ENCODE measurements at regions not wholly inside any gene's neighbourhood (a gene's known extent, or its start where the extent isn't known, plus 50 kb on each side); places are given as distances from the start of the nearest gene placed in this dataset.
A peak's percentile ranks its signal among the peaks of the same experiment; 100 is the strongest.

DNA sequence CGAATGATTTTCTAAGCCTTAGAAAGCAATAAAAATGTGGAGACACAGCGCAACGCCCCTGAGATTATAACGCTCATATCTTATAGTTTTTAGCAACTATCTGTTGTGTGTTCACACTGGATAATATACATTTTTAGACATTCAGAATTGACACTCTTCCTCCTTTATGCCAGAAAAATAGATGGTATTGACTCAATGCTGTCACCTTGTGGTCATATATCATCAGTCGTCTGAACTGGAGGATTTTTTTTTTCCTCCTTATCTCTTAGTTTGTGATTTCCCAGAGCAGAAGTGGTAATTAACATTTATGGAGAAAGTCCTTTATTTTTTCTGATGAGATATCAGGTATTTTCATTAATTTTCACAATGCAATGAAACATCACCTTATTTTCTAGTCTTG is 759.6 kb downstream of the RAB28 start:
- dilution Hi-C loops (cut with MboI; ENCODE audit: extremely low pct_ligation_motif_present, low sequenced_read_pairs), result no loop called here
- TF ChIP-seq, protein P1, sequence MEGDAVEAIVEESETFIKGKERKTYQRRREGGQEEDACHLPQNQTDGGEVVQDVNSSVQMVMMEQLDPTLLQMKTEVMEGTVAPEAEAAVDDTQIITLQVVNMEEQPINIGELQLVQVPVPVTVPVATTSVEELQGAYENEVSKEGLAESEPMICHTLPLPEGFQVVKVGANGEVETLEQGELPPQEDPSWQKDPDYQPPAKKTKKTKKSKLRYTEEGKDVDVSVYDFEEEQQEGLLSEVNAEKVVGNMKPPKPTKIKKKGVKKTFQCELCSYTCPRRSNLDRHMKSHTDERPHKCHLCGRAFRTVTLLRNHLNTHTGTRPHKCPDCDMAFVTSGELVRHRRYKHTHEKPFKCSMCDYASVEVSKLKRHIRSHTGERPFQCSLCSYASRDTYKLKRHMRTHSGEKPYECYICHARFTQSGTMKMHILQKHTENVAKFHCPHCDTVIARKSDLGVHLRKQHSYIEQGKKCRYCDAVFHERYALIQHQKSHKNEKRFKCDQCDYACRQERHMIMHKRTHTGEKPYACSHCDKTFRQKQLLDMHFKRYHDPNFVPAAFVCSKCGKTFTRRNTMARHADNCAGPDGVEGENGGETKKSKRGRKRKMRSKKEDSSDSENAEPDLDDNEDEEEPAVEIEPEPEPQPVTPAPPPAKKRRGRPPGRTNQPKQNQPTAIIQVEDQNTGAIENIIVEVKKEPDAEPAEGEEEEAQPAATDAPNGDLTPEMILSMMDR (optimal IDR thresholded peaks at IDR 0.05 in 1 of 3, IDR thresholded peaks at IDR 0.05 in 1 of 3, conservative IDR thresholded peaks at IDR 0.05 in 1 of 3; ENCODE audit: extremely low read depth in 1 of 3, insufficient read depth in 2 of 3, low read length in 3 of 3), result peak in 2 of 3 experiments; percentile 37 to 42
- TF ChIP-seq EZH2 (IDR thresholded peaks at IDR 0.05; ENCODE audit: low read length), result no peak
- Histone ChIP-seq H3K4me2 (ENCODE audit: control insufficient read depth, extremely low read depth, insufficient read depth, low read depth, low read length) (no peak overlapping the region), H3K27ac (ENCODE audit: control insufficient read depth, insufficient read depth, low read length) (no peak overlapping the region), H3K79me2 (ENCODE audit: control insufficient read depth, insufficient read depth, low read length) (no peaks in the 10 kb centered on the region), H4K20me1 (ENCODE audit: control insufficient read depth, extremely low read depth, insufficient read depth, low read length) (no peaks in the 10 kb centered on the region), H3K4me3 (ENCODE audit: control insufficient read depth in 2 of 3, extremely low read depth in 1 of 3, insufficient read depth in 2 of 3, low read depth in 1 of 3, low read length in 3 of 3) (no peak overlapping the region), H3K4me1 (ENCODE audit: control insufficient read depth, extremely low read depth, insufficient read depth, low read length) (no peaks in the 10 kb centered on the region), H3K36me3 (ENCODE audit: control insufficient read depth in 2 of 2, extremely low read depth in 1 of 2, insufficient read depth in 2 of 2, low read length in 2 of 2) (no peaks in the 10 kb centered on the region), H3K9ac (ENCODE audit: control insufficient read depth, extremely low read depth, insufficient read depth, low read length) (no peak overlapping the region), H2AFZ (ENCODE audit: control insufficient read depth, low read length) (no peak overlapping the region), H3K9me3 (ENCODE audit: control insufficient read depth, low read depth, low read length) (no peaks in the 10 kb centered on the region), H3K9me1 (ENCODE audit: control insufficient read depth, extremely low read depth, insufficient read depth, low read length) (no peaks in the 10 kb centered on the region), H3K27me3 (ENCODE audit: control insufficient read depth, extremely low read depth, insufficient read depth, low read length) (no peaks in the 10 kb centered on the region)
- no peak for FAIRE-seq
- no peak for DNase-seq (ENCODE audit: low read depth, low spot score)

DNA sequence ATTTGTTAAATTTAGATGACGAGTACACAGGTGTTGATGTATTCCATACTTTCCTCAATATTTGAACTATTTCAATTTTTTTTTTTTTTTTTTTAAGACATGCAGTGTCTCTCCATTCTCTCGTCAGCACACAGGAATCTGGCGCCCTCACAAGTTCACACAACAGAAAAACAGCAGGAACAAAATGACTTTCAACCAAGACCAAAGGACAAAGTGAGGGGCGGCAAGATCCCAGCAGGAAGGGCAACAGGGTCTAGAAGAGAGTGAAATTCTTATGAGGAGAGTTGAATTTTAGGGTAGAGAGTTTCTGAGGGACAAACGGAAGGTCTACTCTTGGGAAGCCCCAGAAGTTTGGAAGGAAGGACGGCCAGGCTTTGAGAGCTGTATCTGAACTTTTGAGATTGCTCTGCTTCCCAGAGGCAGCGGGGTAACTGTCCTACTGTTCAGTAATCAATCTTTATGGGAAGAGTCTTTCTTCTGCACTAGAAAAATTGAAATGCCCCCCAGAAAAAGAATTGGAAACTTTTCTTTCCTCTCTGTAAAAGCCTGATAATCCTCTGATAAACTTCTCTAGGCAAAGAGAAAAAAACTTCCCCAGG is 760.2 kb downstream of the RAB28 start:
- Histone ChIP-seq H3K4me2 (ENCODE audit: control insufficient read depth, extremely low read depth, insufficient read depth, low read depth, low read length) (no peak overlapping the region), H3K4me1 (ENCODE audit: control insufficient read depth, extremely low read depth, insufficient read depth, low read length) (no peaks in the 10 kb centered on the region), H3K9ac (ENCODE audit: control insufficient read depth, extremely low read depth, insufficient read depth, low read length) (no peak overlapping the region), H3K9me3 (ENCODE audit: control insufficient read depth, low read depth, low read length) (no peaks in the 10 kb centered on the region), H3K27me3 (ENCODE audit: control insufficient read depth, extremely low read depth, insufficient read depth, low read length) (no peaks in the 10 kb centered on the region), H3K4me3 (ENCODE audit: control insufficient read depth in 2 of 3, extremely low read depth in 1 of 3, insufficient read depth in 2 of 3, low read depth in 1 of 3, low read length in 3 of 3) (no peak overlapping the region), H2AFZ (ENCODE audit: control insufficient read depth, low read length) (no peak overlapping the region), H3K79me2 (ENCODE audit: control insufficient read depth, insufficient read depth, low read length) (no peaks in the 10 kb centered on the region), H3K9me1 (ENCODE audit: control insufficient read depth, extremely low read depth, insufficient read depth, low read length) (no peaks in the 10 kb centered on the region), H4K20me1 (ENCODE audit: control insufficient read depth, extremely low read depth, insufficient read depth, low read length) (no peaks in the 10 kb centered on the region), H3K27ac (ENCODE audit: control insufficient read depth, insufficient read depth, low read length) (no peak overlapping the region), H3K36me3 (ENCODE audit: control insufficient read depth in 2 of 2, extremely low read depth in 1 of 2, insufficient read depth in 2 of 2, low read length in 2 of 2) (no peaks in the 10 kb centered on the region)
- TF ChIP-seq EZH2 (IDR thresholded peaks at IDR 0.05; ENCODE audit: low read length), result no peak
- TF ChIP-seq, protein P1 (optimal IDR thresholded peaks at IDR 0.05 in 1 of 3, IDR thresholded peaks at IDR 0.05 in 1 of 3, conservative IDR thresholded peaks at IDR 0.05 in 1 of 3; ENCODE audit: extremely low read depth in 1 of 3, insufficient read depth in 2 of 3, low read length in 3 of 3), result peak in 2 of 3 experiments; percentile 6 to 8
- FAIRE-seq (no peak), DNase-seq (ENCODE audit: low read depth, low spot score) (no peak)
- dilution Hi-C loops (cut with MboI; ENCODE audit: extremely low pct_ligation_motif_present, low sequenced_read_pairs), result no loop called here

Measured in keratinocyte (primary cell).